ENCODE measurements at regions not wholly inside any gene's neighbourhood (a gene's known extent, or its start where the extent isn't known, plus 50 kb on each side); places are given as distances from the start of the nearest gene placed in this dataset.
"Not testable (repeated sequence)": the region's sequence is repeated elsewhere in the genome, so short reads cannot be mapped to it uniquely, and the experiment has no call there.

DNA sequence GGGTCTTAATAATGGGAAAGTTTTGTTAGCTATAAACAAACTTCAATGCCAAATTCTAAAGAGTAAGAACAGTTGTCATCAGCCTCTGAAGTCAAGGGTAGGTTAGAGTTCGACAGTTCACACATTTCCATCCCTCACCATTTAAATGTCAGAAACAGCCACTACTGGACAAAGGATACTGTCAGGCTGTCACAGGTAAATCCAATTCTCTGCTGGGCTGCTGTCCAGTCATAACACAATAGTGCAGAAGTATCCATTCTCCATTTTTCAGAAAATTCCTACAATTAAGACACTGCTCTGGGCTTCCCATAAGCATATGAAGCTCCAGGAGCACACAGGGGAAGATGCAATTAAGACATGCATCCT, 221.4 kb downstream of the RPS29 start:
- no peak for DNase-seq

DNA sequence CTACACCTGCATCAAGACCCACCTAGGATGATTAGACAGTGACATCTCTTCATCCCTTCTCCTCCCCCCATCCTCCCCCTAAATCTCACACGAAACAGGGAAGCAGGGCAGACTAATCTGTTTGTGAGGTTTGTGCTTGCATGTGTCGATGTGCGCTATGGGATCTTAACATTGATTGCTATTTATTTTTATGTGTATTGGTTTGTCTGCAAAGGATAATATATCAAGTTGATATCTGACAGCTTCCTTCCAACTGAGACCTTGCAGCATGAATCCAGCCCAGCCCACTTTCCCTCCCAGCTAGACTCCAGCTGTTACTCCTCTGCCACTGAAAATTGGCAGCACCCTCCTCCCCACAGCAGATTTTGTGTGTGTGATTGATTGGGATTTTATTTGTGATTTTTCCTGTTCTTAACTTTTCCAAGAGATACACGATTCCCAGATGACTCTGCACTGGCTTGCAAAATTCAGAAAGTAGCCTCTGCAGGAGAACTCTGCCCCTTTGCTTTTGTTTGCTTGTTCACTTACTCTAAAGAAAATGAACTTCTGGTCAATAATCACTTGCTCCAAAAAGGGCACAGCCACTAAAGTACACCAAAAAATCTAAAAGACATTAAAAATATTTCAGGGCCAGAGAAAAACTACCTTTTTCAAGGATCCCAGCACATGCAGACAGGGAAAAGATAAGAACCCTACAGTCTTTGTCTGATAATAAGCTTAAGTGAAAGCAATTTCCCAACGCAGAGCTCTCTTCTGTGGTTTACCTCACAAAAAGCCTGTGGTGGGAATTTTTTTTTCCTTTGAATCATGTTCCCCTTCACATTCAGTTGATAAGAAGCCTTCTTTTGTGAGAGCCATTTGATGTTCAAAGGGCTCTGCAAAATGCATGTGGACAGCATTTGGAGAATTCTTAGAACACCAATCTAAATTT, 222.1 kb downstream of the RPS29 start:
- no peak for DNase-seq

DNA sequence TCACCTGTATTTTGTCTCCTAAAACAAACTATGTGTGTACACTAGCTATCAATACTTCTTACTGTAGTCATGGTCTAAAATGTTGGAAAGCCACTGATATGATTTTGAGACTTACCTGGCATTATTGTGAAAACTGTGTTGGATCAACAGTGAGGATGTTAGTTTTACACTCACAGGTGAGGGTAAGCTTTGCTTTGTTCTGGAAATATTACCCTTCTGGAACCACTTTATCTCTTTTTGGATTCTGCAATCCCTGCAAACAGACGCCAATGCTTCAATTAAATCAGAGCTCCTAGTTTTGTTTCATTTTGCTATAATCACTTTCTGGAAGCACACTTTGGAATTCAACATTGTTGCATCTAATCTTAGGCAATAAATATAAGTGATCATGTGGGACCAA, 223.3 kb downstream of the RPS29 start:
- no peak for DNase-seq

DNA sequence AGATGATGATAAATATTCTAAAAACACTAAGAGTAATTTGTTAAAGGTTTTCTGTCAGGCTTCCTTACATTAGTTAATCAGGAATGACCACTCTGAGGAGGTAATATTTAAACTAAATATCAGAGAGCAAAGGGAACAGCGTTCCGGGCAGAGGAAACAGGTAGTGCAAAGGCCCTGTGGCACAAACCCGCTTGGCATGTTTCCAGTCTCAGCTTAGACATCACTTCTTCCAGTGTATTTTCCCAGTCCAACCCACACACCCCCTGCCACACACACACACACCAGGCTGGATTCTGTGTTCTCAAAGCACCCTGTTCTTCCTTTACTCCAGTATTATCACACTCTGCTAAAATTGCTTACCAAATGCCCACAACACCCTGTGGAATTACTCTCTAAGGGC, 247.1 kb downstream of the RPS29 start:
- no peak for DNase-seq

DNA sequence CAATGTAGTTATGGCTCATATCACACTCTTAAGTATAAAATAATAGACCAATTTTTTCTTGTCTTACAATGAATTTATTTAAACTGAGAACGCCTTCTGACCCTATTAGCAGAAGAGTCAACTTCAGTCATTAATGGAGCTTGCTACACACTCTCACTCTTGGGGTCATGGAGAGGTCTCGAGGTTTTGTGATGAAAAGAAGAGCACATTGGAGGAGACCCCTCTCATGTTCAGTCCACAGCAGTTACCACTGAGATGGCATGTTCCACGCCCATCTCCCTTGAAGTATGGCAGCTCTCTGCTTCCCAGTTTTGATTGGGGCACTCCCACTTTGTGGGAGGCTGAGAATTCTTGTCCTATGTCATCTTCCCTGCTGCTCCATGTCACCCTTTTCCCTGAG, 266.4 kb downstream of the RPS29 start:
- no peak for DNase-seq

DNA sequence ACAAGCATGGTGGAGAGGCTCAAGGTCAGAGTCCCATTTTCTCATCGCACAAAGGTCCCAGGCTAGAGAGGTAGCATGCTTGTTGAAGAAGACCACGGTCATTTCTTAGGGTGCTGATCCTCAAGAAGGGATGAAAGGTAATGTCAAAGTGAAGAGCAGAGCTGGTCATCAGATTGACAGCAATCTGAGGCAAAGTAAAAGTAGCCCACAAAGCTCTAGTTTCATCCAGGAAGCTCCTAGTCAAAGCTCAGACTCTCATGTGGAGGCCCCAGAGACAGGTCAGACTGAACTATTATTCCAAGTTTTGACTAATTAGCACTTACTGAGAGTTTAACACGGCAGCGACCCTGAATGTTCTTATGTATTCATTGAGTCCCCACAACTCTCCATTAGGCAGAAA, 270.6 kb downstream of the RPS29 start:
- no peak for DNase-seq

- DNase-seq: no peak
Measured at GRCh38 chr14:49314737-49315136, 271.4 kb downstream of the RPS29 start.

DNA sequence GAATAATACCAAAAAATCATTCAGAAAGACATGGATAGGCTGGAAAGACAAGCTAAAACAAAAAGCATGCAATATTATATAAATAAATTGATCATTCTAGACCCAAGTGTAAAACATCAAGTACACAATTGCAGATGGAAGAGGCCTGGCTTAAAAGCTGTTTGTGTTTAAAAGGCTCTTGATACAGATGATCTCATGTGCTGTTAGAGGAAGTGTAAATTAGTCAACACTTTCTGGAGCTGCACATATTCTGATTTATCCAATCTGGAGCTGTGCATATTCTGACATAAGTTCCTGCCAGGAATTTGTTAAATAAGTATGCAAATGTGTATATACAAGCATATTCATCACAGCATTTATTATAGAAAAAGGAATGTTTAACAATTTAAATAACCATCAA, 273.1 kb downstream of the RPS29 start:
- no peak for DNase-seq

- DNase-seq: no peak
Measured at GRCh38 chr14:49310298-49310697, 275.9 kb downstream of the RPS29 start.

DNA sequence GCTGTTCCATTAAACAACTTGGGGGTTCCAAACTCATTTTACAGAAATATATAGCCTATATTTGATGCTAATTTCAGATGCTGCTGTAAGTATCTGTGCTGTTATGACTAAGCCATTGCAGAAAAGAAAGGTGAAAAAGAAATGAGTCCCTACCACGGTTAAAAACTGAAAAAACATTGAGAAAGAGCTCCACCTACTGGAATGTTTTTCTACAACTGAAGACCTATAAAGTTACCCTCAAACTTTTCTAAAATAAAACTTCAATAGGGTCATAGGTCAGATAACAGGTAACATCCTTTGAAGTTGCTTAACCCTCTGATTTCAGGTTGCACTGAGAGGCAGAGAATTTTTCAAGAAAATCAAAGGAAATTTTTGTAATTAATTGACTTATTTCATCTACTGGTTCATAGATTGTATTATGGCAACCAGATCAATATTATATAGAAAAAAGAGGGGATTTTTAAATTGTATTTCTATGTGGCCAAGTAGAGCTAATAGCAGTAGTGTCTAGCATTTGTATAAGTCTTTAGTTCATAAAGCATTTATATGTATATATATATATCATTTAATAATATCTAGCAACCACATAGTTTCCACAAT, 279.9 kb downstream of the RPS29 start:
- peak in 1 of 6 experiments; percentile 1 for DNase-seq

GRCh38 chr14:49303946-49304516, 282.1 kb downstream of the RPS29 start:
- DNase-seq: no peak

DNA sequence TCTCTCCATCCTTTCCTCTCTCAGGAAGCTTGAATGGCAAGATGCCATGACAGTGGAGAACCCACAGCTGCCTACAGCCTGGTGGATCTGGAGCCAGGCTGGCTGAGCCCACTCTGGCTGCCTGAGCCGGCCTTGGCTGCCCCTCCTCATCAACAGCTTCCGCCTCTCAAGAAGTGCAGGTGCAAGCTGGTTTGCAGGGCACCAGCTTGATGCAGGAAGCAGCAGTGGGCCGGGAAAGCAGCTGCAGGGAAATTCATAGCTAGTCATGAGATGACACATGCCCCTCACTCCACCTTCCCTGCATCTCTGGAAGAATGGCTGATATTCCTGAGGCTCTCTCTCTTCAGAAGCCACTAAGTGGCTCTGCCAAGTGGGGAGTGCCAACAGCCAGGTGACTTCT, 289.1 kb downstream of the RPS29 start:
- DNase-seq: no peak

DNA sequence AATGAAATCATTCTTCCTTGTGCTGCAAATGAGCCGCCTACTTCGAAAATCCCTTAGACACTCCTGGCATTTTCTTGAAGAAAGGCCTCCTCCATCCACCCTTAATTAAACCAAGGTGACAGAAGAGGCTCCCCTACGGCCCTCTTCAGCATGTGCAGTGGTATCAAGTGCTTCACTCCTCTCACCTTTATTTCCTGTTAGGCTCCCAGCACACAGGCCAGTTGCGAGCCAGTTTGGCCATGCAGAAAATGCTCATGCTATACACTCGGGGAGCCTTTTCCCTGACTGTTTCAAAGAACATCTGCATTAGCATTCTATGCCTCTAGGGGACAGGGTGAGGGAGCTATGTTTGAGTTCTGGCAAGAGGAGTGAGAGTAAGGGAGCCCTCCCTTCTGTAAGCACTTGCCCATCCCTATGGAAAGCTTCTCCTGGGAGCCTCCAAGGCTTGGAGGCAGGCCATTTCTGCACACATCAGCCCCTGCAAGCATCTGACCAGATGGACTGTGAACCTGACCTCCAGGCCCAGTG, 291.5 kb downstream of the RPS29 start:
- no peak for DNase-seq

DNA sequence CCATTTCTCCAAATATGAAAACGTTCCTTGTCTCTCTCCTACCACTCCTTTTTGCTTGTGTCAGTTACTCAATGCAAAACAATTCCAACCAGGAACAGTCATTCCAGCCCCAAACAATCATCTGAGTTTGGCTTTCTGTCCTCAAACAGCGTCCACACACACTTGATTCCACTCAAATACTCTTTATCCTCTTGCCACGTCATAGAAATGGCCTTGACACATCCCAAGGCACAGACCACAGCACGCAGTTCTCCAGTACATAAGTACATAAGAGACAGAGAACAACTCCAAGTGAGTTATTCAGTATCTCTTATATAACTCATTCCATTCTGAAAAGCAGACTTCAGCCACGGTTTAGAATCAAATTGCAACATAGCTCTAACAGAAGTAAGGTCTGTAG, 299.2 kb downstream of the RPS29 start:
- no peak for DNase-seq

GRCh38 chr14:49286257-49286983, 299.8 kb downstream of the RPS29 start:
- DNase-seq: no peak

GRCh38 chr14:49280566-49280965, 305.6 kb downstream of the RPS29 start:
- DNase-seq: no peak

- DNase-seq: no peak
Measured at GRCh38 chr14:49250517-49250916, 335.7 kb downstream of the RPS29 start.

GRCh38 chr14:49250109-49250508, 336.1 kb downstream of the RPS29 start:
- DNase-seq: no peak

GRCh38 chr14:49249022-49249421, 337.2 kb downstream of the RPS29 start:
- DNase-seq: no peak

DNA sequence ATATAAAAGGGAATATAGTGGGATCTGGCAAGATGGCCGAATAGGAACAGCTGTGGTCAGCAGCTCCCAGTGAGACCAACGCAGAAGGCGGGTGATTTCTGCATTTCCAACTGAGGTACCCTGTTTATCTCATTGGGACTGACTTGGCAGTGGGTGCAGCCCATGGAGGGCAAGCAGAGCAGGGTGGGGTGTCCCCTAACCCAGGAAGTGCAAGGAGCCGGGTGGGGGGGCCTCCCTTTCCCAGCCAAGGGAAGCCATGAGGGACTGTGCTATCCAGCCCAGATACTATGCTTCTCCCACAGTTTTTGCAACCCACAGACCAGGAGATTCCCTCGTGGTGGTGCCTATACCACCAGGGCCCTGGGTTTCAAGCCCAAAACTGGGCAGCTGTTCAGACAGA, 342.4 kb downstream of the RPS29 start:
- DNase-seq: not testable (repeated sequence)

DNA sequence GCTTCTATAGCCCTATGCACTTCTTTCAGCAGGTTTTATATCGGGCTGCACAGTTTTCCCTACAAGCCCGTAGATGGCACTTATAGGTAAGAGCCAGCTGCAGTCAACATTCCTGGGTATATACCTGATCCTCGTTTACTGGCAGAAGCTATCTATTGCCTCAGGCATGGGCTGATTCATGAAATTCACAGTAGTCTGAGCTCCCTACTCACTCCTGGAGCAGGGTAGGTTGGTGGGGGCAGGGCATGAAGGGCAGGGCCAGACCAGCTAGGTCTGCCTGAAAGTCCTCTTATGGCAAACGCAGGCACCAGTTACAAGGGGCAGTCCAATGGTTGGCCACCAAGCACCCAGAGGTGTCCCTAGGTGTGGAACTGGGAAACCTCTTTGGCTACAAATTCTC, 345.8 kb downstream of the RPS29 start:
- no peak for DNase-seq

- DNase-seq: no peak
Measured at GRCh38 chr14:49228552-49228951, 357.6 kb downstream of the RPS29 start.

- no peak for DNase-seq
Measured at GRCh38 chr14:49221316-49221715, 364.9 kb downstream of the RPS29 start.
